Type B pancreatic cell (in vitro differentiated cells): ENCODE measurements at regions not wholly inside any gene's neighbourhood (a gene's known extent, or its start where the extent isn't known, plus 50 kb on each side); places are given as distances from the start of the nearest gene placed in this dataset.

ENCODE experiments used
- DNase-seq: peaks from one replicate; pipeline ENCODE4 v3.0.0; 2021; ENCODE audit warnings: mixed read lengths; ENCODE audit not compliant: unreplicated experiment; ENCODE audit errors: extremely low spot score
- H3K27ac Mint-ChIP-seq: 2 replicates; pipeline ENCODE4 v1.8.0; 2021; ENCODE audit warnings: mild to moderate bottlenecking, mixed read lengths
- H3K27me3 Mint-ChIP-seq: 2 replicates; pipeline ENCODE4 v1.8.0; 2021; ENCODE audit warnings: mixed read lengths
- H3K36me3 Mint-ChIP-seq: 2 replicates; pipeline ENCODE4 v1.8.0; 2021; ENCODE audit warnings: mixed read lengths
- H3K4me1 Mint-ChIP-seq: one replicate; pipeline ENCODE4 v1.8.0; 2021; ENCODE audit warnings: mixed read lengths; ENCODE audit not compliant: unreplicated experiment
- H3K4me3 Mint-ChIP-seq: 2 replicates; pipeline ENCODE4 v1.8.0; 2021; ENCODE audit warnings: mild to moderate bottlenecking, mixed read lengths
- H3K9me3 Mint-ChIP-seq: 2 replicates; pipeline ENCODE4 v1.8.0; 2021; ENCODE audit warnings: mixed read lengths
- CTCF ChIP-seq: fragments of 200-600 bp; sonication (generic); conservative IDR thresholded peaks from 2 replicates; pipeline ENCODE4 v1.5.0; 2021; ENCODE audit warnings: antibody characterized with exemption, mild to moderate bottlenecking

- H3K4me3 Mint-ChIP-seq: no peak overlapping the region
- no peaks in the 10 kb centered on the region for H3K27me3 Mint-ChIP-seq
- H3K36me3 Mint-ChIP-seq: no peaks in the 10 kb centered on the region
- no peak overlapping the region for H3K27ac Mint-ChIP-seq
- TF ChIP-seq CTCF: no peak
- no peaks in the 10 kb centered on the region for H3K4me1 Mint-ChIP-seq
- no peak for DNase-seq
- peaks cover 5% of the 10 kb centered on the region for H3K9me3 Mint-ChIP-seq
These were observed 52.1 kb upstream of the EPS8L3 start for GRCh38 chr1:109815809-109816174.

GRCh38 chr1:109814993-109815786, 51.5 kb upstream of the EPS8L3 start:
- Mint-ChIP-seq H3K27me3 (no peaks in the 10 kb centered on the region), H3K9me3 (peaks cover 5% of the 10 kb centered on the region), H3K4me3 (no peak overlapping the region), H3K27ac (no peak overlapping the region), H3K4me1 (no peaks in the 10 kb centered on the region), H3K36me3 (no peaks in the 10 kb centered on the region)
- no peak for TF ChIP-seq CTCF
- no peak for DNase-seq

- no peak overlapping the region for H3K27ac Mint-ChIP-seq
- H3K4me1 Mint-ChIP-seq: no peaks in the 10 kb centered on the region
- peaks cover 5% of the 10 kb centered on the region for H3K9me3 Mint-ChIP-seq
- DNase-seq: no peak
- H3K36me3 Mint-ChIP-seq: no peaks in the 10 kb centered on the region
- no peak for TF ChIP-seq CTCF
- H3K27me3 Mint-ChIP-seq: no peaks in the 10 kb centered on the region
- H3K4me3 Mint-ChIP-seq: no peak overlapping the region
These were observed 50.5 kb upstream of the EPS8L3 start for GRCh38 chr1:109814223-109814622.
